OCI-M1 (cell line): ENCODE measurements at regions not wholly inside any gene's neighbourhood (a gene's known extent, or its start where the extent isn't known, plus 50 kb on each side); places are given as distances from the start of the nearest gene placed in this dataset.
A peak's percentile ranks its signal among the peaks of the same experiment; 100 is the strongest.

Experiments used
- DNase-seq: peaks from one replicate; lab custom pipeline; 2025; lab: John Stamatoyannopoulos, UW

- no peak for DNase-seq
These were observed 201.6 kb upstream of the IRX1 start for GRCh38 chr5:3393920-3394597.

- no peak for DNase-seq
These were observed 202.3 kb upstream of the IRX1 start for GRCh38 chr5:3393122-3393919.

DNA sequence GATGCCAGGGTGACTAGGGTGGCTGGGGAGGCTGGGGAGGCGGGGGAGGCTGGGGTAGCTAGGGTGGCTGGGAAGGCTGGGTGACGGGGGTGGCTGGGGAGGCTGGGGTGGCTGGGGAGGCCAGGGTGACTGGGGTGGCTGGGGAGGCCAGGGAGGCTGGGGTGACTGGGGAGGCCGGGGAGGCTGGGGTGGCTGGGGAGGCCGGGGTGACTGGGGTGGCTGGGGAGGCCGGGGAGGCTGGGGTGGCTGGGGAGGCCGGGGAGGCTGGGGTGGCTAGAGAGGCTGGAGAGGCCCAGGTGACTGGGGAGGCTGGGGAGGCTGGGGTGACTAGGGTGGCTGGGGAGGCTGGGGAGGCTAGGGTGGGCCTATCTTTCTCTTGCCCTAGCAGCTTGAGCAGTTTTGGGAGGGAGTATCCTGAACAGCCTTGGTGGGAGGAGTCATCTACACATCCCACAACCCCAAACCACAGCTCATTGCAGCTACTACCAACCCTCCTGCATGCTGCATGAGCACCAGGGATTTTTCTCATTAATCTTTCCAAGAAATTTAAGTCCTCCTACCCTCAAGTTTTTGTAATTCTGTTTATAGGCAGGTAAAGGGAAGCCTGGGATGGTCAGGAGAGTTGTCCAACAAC, 203.2 kb upstream of the IRX1 start:
- DNase-seq = no peak

GRCh38 chr5:3391210-3391609, 204.4 kb upstream of the IRX1 start:
- DNase-seq = no peak

DNA sequence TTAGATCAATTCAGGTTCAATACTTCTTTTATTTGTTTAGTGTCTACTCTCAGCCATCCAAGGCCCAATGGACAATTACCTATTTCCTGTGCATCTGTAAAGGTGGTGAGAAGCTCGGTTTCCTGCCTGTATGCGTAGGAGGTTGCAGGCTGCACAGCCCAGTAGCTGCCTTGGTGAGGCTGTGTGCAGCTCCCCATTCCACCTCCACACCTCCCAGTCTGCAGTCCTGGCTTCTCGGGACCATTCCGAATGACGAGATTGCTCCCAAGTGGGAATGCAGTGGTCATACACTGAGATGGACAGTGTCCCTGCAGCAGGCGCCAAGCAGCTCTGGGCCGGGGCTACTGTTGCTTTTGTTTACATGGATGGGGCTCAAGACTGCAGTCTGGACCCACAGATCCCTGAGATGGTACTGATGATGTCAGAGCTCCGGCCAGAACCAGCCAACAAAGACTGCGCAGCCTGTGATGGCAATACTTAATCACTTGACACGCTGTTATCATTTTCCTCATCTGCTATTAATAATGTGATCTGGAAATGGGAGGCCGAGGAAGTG, 206.1 kb upstream of the IRX1 start:
- no peak for DNase-seq

DNA sequence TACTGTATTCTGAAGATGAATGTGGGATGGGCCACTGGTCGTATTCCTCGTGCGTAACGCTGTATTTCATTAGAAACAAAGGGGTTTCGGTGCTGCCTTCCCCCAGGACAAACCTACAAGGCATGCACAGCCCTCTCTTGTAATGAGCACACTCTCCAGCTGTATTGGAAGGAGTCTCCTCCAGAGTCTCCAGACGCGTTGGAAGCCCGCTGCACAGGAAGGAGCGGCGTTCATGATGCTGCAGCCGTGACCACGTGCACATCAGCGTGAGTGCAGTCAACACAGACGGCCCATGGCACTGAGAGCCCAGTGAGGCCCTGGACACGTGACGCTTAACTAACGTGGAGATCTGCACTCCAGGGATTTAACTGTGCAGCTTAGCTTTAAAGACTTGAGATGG, 209.0 kb upstream of the IRX1 start:
- DNase-seq = no peak

- no peak for DNase-seq
These were observed 209.6 kb upstream of the IRX1 start for GRCh38 chr5:3385991-3386519.

DNA sequence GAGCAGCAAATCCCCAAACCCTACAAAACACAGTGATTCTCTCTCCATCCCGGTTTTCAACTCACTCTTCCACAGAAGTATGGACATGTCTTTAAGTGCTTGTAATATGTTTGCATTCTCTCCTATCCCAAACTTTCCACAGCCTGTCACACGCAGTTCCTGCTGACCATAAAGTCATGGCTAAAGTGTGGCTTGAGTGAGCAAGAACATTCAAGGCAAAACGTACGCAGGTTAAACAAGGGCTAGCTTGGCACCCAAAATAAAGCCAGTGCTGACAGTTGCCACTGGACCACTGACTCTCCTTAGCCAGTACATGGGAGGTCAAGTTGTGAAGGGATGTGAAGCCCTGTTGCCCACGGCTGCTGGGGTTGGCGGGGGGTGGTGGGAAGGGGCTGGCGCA, 211.1 kb upstream of the IRX1 start:
- no peak for DNase-seq

GRCh38 chr5:3382782-3383181, 212.8 kb upstream of the IRX1 start:
- DNase-seq = no peak

DNA sequence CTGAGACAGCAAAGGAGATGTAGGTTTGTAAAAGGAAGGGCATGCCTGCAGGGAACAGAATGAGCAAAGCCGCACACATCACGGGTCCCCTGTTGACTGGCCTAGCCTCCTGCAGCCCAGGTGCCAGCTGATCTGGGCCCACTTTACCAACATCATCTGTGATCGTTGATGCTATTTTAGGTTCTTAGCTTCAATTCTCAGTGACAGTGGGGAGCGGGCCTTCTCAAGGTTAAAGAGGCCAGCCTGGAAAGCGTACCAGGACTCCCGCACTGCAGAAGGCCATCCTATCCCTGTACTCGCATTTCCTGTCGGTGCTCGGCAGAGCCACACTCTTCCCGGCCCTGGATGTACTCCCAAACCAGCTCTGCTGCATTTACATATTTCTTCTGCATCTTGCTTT, 213.5 kb upstream of the IRX1 start:
- DNase-seq = no peak

DNA sequence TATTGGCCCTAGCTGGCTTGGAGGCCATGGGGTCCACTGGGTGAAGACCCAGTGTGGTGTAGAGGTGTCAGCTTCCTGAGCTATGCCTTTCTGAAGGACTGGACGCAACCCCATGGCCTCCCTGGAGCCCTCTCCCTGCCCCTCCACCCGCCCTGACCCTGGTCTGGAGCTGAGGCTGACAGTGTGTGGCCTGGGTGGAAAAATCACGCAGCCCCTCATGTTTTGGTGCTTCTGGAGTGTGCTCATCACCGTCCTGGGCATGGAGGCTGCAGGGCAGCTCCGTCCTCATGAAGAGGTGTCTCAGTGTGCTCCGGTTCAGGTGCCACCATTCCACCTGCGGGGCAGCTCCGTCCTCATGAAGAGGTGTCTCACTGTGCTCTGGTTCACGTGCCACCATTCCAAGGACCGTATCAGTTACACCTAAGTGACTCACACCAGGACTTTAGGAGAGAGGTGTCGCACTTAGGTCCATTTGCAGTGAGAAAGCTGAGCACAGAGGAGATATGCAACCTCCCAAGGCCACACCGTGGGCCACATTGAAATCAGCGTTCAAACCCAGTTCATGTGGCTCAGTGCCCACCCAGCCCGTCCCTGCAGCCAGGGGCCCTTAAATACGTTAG, 214.3 kb upstream of the IRX1 start:
- no peak for DNase-seq

GRCh38 chr5:3380689-3381088, 214.9 kb upstream of the IRX1 start:
- DNase-seq = no peak

DNA sequence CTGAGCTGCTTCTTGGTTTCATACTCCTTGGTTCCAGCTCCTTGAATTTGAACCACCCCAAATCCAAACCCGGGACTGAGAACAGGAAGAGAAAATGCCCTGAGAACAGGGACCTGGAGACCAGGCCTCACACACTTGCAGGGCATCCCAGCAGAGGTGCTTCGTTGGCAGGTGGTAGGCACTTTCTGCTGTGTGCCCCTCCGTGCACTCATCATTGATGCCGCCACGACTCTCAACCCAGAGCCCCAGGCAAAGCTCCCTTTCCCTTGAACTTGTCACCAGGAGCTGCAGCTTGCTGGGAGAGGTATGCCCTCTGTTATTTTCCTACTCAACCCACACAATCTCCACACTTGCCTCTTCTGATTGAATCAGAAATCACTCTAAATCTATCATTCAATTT, 217.8 kb upstream of the IRX1 start:
- no peak for DNase-seq

DNA sequence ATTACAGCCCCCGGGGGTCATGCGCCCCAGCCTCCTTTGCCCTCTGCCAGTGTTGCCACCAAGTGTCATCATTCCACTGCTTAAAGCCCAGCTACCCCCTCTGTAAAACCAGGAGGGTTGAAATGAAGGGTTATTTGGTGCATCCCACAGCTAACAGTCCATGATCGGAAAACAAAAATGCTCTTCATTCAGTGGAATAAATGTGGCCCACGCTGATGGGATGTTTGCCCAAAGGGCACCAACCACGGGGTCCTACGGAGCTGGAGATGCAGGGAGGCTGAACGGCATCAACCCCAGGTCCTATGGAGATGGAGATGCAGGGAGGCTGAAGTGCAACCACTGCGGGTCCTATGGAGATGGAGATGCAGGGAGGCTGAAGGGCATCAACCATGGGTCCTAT, 218.5 kb upstream of the IRX1 start:
- DNase-seq = no peak

DNA sequence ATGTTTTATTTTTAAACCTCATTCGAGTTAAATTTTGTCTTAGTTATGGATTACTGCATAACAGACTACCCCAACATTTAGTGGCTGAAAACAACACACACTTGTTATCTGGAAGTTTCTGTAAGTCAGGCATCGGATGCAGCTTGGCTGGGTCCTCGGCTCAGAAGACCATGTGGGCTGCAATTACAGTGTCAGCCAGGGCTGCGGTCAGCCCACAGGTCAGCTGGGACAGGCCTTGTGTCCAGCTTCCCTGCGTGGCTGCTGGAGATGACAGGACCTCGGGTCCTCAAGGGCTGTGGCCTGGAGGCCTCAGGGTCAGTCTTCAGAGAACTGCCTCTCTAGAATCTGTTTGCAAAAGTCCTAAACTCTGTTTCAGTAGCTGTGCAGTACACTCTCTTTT, 219.0 kb upstream of the IRX1 start:
- peak; percentile 2 for DNase-seq

- DNase-seq = no peak
These were observed 219.9 kb upstream of the IRX1 start for GRCh38 chr5:3375586-3376311.

DNA sequence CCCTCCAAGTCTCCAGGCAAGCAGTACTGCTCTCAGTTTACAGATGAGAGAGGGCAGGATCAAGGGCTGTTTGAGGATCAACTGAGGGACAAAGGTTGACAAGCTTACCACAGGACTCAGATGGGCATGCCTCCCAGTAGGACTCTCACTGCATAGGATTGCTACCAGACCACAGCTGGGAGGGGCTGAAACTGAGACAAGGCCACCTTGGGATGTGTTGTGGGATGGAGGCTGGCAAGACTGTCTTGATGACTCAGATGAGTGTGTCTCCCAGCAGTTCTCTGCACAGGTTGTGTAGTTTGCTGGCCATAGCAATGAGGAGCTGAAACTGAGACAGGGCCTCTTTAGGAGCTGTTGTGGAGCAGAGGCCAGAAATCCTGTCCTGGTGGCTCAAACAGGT, 222.2 kb upstream of the IRX1 start:
- no peak for DNase-seq

DNA sequence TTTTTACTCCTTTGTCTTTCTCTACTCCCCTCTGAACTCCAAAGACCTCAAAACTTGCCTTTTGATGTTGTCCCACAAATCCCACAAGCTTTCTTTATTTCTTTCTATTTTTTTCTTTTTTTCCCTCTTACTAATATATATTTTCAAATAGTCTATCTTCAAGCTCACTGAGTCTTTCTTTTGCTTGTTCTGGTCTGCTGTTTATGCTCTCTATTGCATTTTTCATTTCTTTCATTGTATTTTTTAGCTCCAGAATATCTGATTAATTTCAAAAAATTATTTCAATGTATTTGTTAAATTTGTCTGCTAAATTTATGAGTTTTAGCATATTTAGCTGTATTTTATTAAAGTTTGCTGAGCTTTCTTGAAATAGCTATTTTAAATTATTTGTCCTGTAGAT, 223.3 kb upstream of the IRX1 start:
- no peak for DNase-seq

GRCh38 chr5:3365501-3366215, 230.0 kb upstream of the IRX1 start:
- DNase-seq = no peak

DNA sequence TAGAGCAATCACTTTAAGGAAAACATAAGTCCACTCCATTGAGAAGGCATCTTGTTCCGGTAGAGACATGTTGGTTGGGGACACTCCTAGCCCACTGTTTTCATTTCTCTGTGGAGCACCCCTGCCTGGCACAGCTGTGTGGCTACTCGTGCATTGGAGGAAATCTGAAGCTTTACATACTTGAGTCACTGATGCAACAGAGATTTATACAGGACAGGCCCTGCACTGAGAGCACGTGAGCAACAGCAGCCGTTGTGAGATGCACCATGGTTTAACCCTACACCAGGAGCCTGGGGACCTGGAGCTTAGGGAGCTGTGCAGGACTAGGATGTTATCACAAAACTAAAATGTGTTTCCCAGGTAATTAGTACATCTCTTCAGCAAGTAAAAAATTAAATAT, 230.7 kb upstream of the IRX1 start:
- DNase-seq = no peak

DNA sequence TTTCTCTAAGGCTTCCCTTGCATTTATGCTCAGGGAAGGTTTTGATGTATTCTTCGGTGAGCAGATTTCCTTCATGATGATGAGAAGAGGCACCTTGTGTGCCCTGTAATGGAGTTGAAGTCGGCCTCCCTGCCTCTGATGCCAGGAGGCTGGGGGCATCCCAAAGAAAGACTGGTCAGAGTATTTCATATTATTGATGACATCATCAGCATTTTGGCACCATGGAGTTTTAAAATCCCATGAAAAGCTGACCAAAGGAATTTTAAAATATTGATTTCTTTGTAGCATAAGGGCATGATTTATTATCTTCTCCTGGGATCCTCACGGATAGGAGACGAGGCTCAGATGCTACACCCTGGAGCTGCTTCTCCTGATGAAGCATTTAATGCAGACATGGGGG, 231.2 kb upstream of the IRX1 start:
- no peak for DNase-seq
